Fibroblast of skin of abdomen (primary cell): ENCODE measurements at regions not wholly inside any gene's neighbourhood (a gene's known extent, or its start where the extent isn't known, plus 50 kb on each side); places are given as distances from the start of the nearest gene placed in this dataset.
A peak's percentile ranks its signal among the peaks of the same experiment; 100 is the strongest.

ENCODE experiments used
- DNase-seq: peaks from one replicate; pipeline ENCODE4 v3.0.0-alpha.2; 2013

DNA sequence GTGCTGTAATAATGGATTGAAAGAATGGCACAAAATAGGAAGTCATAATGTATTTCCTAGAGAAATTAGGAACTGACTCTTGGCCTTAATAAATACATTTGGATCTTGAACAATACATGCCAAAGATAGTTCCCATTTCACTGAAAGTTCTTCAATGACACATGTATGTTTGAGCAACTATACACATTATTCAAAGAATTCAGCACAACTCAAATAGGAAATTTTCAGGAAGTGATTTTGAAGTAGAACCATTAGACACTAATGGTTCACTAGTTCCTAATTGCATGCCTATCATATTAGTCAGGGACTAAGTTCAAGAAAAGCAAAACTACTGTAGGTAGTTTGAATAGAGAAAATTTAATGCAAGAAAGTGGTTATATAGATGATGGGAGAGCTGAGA lies 404.7 kb downstream of the LMO4 start:
- peak; percentile 33 for DNase-seq

DNA sequence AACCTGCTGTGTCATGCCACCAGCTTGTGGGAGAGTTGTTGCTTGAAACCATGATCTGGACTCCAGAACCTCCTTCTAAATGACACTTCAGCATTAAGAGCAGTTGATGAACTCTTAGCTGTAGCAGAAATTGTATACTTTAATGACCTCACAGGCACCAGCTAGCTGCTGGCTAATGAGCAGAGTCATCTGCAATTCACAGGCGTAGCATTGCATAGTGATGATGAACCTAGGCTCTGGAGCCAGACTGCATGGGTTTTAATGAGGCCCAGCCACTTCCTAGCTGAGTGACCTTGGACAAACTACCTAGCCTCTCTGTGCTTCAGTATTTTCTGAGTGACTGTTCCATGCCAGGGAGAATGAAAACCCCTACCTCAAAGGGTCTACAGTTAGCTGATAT lies 407.1 kb downstream of the LMO4 start:
- no peak for DNase-seq

DNA sequence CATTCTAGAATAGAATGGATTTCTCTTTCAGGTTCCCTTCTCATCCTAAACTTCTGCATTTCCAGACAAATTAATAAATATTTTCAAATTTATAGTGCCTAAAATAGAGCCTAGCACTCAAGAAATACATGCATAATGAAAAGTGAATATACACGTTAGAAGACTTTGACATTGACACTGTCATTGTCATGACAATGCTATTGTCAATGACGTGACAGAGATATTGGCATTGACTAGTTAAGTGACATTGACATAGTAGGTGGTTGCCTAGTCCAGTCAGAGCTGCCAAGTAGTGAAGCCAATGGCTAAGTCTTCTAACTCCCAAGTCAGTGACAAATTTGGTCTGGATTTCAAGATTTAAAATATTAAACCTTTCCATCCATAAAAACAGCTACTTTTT lies 410.5 kb downstream of the LMO4 start:
- DNase-seq: no peak

DNA sequence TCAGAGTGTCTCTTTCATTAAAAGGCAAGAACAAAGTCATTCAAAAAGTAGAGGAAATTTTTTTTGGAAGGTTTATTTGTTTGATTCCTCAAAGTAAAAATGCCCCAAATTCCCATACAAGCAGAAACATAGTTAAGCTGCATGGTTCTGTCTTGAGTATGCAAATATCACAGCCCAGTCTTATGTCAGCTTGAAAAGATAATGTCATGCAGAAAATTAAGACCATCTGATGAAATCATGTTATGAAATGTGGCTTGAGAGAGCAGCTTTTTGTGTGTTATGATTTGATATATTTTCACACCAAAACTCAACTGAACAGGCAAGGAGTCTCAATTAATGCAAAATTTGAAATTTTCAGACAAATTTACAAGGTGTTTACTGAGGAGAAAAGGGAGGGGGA lies 411.0 kb downstream of the LMO4 start:
- DNase-seq: no peak

DNA sequence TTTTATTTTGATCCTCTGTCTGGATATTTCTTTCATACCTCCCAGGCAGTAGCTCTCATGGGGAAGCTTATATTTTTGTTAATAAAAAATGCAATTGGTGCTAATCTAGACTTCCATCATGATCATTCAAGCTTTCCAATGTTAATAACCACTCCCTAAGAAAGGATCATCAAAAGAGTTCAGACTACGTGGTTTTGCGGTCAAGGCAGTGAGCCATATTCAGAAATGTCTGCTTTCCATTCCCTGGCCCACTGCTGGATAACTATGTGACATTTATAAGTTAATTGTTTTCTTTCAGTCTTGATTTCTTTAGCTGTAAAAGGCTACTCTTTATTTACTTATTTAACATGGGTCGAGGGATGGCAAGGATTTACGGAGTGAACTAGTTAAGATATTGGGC lies 414.6 kb downstream of the LMO4 start:
- DNase-seq: peak; percentile 55

DNA sequence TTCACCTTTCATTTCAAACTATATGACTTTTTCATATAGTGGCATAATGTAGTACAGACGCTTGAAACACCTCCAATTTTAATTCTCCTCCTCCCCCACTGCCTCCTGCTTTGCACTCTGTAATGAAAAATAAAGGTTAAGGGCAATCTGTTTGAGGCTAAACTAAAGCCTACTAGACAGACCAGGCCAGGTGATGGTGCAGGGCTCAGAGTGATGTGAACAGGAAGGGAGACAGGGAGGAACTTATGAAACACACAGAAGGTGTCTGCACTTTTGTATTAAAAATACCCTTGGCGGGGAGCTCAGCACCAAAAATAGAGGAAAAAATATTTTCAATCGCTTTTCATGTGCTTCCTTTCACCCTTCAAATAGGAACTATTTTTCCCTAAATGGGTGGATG lies 415.4 kb downstream of the LMO4 start:
- no peak for DNase-seq

DNA sequence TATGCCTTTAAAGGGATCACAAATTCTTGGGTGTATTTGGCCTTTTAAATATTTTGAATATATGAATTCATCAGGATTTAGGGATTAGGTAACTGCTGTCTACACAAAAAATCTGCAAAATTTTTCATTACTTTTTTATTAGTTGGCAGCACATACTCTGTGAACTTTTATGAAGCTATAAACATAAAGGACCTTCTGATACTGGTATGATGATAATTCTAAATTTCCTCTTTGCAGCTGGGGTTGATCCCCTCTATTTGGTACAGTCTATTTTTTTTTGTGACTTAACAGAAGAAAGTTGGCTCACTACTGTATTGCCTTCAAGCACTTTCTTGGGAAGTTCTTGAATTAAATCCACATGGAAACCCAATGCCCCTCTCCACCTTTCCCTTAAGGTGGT lies 416.1 kb downstream of the LMO4 start:
- DNase-seq: no peak

DNA sequence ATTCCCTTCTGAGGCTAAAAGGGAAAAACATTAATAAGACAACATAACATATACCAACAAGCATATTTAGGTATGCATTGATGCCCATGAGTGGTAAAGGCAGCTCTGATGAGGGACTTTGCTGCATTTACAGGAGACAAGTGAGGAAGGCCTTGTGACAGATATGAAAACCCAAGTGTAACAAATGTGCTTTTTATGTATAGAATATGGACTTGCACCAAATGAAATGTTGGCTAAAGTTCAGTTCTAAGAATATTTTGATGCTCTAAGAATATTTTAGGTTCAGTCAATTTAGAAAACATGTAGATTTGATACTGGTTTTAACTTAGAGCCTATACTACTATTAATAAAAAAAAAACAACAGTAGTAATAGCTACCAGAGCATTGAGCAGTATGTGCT lies 424.7 kb downstream of the LMO4 start:
- DNase-seq: no peak

DNA sequence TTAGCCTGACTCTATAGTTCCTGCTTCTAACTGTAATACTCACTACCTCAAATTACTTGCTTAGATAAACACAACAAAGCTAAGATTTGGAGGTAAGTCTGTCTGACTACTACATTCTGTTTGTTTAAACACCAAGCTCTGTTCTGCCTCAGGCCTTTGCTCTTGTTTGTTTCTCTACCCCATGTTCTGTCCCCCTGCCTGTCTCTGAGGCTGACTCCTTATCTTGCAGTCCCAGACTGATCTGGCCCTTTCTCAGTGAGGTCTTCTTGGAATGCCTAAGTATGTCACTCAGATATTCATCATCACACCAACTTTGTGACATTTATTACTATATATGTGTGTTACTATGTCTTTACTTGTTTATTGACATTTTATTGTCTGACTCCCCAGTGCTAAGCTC lies 425.5 kb downstream of the LMO4 start:
- DNase-seq: no peak

DNA sequence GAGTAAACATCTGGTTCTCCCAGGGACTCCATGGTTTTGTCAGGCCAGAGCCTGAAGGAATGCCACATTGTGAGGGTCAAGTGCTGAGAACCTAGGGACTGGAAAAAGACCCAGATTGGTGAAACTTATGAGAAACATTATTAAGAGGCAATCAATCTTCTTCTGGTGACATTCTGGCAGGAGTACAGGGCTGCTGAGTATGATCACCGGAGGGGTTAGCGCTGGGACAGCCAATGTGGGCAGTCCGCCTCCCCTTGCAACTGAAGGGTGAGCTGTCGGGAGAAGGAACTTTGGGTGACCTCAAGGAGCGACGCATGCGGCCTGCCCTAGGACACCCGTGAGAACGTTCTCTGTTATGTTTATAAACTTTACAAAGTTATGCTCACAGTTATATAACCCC lies 429.0 kb downstream of the LMO4 start:
- DNase-seq: no peak

DNA sequence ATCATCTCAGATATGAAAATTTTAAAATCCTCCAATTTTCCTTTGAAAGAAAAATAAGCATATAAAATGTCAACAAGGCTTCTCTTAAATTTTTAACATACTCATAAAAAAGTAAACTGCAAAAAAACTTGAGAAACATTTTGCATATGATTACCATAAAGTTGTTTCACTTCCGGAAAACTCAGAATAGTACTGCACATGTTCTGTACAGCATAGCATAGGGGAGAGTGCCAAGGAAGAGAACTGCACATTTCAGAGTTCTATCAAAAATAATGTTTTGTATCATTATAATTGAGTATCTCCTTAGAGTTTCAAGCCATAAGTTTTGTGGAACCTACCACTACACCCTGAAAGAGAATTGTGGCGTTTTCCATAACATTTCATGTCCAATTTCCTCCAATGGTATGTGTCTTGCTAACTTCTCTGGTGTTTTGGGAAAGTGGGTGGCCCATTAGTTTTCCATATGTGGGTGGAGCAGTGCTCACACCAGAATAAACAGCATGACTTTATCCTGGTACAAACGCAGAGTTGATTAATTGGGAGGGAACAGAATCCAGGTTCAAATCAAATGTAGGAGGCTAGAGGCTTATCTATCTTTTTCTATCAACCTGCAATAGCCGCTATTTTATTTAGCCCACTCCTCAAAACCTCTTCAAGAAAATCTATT lies 430.9 kb downstream of the LMO4 start:
- DNase-seq: no peak

DNA sequence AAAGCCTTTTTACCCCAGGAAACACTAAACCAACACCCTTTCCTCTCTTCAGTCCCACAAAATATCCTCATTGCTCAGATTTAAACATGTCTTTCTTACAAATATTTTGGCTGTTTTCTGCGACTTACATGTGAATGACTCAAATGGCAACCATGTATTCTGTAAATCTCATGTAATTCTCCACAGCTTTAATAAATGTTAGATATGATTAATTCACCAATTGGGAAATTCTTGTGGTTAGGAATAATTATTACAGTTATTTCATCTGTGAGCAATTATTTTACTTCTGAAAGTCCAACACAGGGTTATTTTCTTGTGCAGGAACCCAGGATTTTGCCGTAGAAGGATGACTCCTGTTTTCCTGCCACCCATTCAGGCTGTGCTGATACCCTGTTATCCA lies 431.5 kb downstream of the LMO4 start:
- DNase-seq: peak; percentile 87

DNA sequence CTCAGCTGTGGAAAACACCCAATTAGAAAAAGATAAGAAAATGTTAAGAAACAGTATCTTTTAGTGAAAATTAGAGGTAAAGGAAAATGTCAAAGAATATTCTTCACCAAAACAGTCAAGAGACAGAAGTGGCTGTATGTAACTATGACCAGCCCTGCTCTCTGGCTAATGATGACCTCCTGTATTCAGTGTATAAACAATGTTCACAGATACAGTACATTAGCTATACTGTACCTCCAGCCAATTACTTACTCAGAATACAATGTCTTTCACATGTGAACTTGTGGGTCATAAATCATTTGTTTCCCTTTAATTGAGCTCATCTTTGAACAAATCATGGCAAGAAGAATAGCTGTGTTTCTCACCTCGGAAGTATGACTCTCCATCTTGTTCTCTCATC lies 432.0 kb downstream of the LMO4 start:
- DNase-seq: peak; percentile 38

DNA sequence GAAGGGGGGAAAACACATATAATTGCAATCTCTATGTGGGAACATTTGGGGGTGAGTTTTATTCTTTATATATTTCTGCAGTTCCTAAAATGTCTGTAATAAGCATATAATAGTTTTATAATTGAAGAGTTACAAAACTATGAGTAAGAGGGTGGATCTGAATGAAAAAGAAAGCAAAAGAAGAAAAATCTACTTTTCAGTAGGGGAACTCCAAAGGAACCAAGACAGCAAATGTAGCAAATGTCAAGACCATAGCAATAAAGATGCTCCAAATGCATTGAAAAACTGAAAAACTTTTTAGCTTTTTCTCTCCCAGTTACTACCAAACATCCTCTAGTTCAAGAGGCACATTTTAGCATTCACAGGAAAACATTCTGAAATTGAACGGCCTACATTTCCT lies 434.8 kb downstream of the LMO4 start:
- DNase-seq: no peak

DNA sequence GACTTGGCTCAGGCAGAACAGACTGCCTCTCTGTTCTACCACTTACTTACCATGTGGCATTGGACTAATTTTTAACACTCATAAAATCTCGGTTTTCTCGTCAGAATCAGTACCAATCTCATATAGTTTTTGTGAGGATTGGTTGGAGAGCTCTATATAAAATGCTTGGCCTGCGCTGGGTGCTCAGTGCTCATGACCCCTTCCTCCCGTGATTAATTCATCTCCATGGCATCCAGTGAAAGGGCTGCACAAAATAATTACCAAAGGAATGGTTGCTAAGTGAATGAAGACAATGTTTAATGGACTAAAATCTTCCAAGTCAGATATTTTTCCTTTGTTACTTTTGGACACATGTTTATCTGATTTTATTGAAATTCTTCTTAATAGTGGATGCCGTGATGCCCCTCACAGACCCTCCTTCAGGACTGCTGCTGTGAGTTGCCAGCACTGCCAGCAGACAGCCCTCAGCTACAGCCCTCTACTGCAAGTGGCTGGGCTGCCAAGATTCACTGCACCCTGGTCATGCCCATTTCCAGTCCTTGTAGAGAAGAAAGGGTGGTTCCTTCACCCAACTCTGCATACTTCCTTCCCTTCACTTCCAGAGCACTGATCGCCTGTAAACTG lies 436.5 kb downstream of the LMO4 start:
- DNase-seq: no peak

DNA sequence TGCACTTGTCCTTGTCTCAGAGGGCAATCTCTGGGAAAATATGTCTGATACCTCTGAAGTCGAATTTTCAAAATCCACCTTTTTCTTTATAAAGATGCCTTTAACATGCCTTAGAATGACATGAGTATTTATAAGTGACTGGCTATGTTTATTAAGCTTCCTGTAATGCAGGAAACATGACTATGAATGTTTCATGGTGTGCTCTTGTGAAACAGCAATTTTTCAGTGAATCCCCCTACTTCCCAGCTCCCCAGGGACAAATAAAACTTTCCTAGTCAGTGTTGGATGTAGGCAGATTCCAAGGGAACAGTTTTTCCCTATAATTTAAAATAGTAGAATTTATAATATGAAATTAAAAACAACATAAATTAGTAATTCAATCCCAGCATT lies 437.0 kb downstream of the LMO4 start:
- DNase-seq: peak; percentile 83

DNA sequence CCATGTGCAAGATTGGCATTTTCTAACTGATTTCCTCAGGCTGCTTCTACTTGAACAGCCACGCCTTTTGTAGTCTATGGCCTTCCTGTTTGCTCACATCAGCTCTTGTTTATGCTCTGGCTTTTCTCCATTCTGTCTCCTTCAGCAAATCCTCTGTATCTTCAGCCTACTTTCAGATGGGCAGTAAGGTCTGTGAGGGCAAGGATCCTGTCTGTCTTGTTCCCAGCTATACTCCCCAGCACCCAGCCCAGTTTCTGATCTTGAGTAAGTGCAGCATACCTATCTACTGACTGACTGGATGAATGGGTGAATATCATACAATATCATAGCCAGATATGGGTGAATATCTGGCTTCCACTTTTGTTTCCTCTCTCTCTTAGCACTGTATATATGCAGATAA lies 438.1 kb downstream of the LMO4 start:
- peak; percentile 28 for DNase-seq

DNA sequence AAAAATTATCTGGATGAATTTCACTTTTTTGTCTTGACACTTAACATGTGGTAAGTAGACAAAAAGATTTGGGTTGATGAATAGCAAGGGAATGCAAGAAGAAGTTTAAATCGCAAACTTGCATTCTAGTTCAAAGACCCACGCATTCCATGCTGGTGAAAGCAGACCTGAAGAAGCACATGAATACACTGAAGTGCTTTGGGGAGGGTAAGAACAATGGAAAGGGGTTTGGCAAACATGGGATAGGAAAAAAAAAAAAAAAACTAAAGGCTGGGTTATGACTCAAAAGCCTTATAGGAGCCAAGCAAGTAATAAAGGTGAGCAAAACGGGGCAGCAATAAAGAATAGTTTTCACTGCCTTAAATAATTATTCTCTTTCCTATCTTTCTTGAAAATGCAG lies 450.2 kb downstream of the LMO4 start:
- peak; percentile 72 for DNase-seq

DNA sequence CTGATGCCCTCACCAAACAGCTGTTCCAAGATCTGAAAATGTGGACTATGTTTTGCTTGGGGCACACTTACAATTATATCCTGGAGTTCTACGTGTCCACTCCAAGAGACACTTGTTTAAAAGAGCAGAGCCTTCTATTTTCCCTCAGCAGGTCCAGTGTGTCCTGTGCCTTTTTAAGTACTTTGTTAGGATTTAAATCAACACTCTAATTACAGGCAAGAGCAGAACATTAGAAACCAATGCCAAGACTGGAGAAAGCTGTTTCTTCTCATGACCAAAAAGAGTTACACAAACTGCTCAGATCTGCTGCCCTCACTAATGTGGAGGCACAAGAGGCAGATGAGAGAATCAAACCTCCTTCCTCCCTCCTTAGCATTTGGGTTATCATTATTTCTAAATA lies 452.9 kb downstream of the LMO4 start:
- DNase-seq: no peak

DNA sequence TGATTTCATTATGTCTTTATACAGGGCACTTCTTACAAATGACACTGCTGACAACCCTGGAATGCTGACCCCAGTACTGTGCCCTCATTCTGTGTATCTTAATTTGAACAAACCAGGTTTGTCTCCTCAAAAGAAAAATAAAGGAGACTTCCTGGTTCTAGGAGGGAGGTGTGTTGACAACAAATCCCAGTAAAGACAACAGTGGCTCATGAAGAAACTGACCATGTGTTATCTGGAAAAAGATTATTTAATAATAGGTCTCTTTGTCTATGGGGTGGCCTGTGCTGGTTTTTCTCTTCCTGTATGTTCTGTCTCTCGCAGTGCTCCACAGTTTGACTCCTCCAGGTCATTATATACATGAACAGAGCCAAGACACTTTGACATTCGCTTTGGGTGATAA lies 454.6 kb downstream of the LMO4 start:
- no peak for DNase-seq

DNA sequence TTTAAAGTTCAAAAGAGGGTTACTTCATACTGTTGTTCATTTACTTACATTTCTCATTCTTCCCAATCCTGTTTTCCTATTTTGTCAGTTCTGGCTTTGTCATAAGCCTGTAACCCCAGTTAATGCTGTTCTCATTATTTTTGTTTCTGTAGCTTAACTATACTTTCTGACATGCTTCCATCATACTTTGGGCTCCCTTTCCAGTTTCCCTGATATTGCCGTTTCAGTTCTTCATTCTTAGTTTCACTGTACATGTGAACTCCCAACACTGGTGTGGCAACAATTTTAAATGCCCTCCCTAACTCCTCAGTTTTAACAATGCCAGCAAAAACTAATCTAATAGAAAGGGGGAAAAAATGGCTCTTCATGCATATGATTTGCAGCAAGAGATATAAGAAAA lies 456.7 kb downstream of the LMO4 start:
- no peak for DNase-seq

DNA sequence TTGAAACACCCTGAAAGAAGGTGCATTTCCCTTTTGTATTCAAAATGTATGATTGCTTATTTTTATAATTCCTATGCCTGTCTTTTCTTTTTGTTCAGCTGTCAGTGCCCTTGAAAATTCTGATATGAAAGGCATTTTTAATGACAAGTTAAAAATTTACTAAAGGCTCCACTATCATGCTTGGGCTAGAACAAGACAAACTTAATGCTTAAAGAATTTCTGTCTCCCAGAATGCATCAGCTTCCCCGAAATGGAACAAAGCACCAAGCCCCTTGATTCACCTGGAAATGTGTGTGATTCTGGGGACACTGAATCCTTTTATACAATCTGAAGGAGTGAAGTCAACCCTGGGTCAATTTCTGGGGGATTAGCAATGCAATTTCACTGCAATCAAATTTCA lies 457.5 kb downstream of the LMO4 start:
- DNase-seq: no peak

DNA sequence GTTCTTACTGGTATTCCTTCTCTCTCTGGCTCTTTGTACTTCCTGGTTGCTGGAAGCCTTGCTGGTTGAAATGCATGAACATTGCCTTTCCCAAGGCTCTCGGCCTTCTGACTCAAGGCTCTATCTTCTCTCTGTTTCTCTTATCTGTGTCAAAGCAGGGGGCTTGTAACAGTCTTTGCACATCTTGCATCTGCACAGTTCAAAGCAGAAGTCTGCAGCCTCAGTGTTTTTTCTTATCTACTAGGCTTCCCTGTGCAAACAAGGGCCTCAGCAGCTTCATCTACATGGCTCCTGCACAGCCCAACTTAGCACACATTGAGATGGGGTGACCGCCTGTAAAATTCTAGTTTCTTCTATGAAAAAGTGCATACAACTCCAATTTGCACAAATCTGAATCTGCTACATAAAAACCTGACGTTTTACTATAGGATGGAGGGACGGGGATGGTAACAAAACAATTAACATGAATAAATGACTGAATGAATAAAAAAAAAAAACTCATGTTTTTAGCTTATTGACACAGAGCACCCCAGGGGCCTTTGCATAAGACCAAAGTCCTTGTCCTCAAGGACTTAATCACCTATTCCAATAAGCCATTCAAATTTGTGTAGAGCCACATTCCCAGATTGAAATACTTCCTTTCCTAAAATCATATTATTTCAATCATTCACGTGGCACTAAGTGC lies 458.3 kb downstream of the LMO4 start:
- DNase-seq: no peak

DNA sequence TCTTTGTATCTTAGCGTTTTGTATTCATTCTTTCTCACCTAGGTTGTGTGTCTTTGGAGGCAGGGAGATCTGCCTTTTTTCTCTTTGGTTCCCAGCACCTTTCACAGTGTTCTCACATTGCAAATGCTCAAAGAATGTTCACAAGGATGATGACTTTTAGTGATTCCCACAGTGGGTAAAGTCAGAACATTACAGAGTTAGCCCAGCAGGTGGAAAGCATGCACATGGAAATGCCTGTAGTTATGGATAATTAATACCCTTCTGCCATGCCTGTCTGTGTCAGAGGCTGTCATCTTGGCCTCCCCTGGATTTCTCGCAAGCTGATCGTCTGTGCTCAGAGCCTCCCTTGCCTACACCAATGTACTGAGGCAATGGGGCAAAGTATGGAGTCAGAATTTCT lies 458.9 kb downstream of the LMO4 start:
- no peak for DNase-seq
